ENCODE measurements at regions not wholly inside any gene's neighbourhood (a gene's known extent, or its start where the extent isn't known, plus 50 kb on each side); places are given as distances from the start of the nearest gene placed in this dataset.

DNA sequence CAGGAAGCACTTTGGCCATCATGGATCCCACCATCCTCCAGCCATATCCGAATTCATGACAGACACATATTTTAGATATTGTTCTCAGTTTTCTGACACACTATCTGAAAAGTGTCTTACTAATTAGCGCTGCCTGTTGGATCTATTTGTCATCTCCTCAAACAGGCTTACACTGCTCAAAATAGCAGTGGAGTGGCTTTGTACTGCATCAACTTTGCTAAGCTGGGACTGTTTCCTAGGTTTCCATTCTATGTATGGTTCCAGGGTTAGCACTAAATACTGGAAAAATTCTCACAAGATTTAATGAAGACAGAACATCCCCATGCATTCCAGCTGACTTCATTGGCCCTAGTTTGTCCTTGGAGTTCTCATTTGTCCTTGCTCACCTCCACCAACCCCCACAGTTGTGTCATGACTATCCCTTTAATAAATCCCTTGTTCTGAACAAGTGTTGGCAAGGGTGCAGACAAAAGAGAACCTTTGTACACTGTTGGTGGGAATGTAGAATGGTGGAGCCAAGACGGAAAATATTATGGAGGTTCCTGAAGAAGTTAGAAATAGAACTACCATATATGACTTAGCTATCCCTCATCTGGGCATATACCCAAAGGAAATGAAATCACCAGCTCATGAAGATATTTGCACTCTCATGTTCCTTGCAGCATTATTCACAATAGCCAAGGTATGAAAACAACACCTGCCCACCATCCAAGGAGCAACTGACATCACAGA lies 136.5 kb upstream of the RAI14 start:
- no peak for TF ChIP-seq EZH2 (IDR thresholded peaks at IDR 0.05; ENCODE audit: borderline replicate concordance, insufficient read depth, low read length, poor library complexity, severe bottlenecking)
- TF ChIP-seq, protein P1, sequence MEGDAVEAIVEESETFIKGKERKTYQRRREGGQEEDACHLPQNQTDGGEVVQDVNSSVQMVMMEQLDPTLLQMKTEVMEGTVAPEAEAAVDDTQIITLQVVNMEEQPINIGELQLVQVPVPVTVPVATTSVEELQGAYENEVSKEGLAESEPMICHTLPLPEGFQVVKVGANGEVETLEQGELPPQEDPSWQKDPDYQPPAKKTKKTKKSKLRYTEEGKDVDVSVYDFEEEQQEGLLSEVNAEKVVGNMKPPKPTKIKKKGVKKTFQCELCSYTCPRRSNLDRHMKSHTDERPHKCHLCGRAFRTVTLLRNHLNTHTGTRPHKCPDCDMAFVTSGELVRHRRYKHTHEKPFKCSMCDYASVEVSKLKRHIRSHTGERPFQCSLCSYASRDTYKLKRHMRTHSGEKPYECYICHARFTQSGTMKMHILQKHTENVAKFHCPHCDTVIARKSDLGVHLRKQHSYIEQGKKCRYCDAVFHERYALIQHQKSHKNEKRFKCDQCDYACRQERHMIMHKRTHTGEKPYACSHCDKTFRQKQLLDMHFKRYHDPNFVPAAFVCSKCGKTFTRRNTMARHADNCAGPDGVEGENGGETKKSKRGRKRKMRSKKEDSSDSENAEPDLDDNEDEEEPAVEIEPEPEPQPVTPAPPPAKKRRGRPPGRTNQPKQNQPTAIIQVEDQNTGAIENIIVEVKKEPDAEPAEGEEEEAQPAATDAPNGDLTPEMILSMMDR (IDR thresholded peaks at IDR 0.05; ENCODE audit: poor library complexity, severe bottlenecking) = no peak
- no peak for TF ChIP-seq EP300 (conservative IDR thresholded peaks at IDR 0.05; ENCODE audit: poor library complexity, severe bottlenecking)
- no peak for TF ChIP-seq TAF1 (IDR thresholded peaks at IDR 0.05; ENCODE audit: low read depth)
- no peak for TF ChIP-seq POLR2AphosphoS5 (IDR thresholded peaks at IDR 0.05)
- TF ChIP-seq MXI1 (conservative IDR thresholded peaks at IDR 0.05; ENCODE audit: poor library complexity, severe bottlenecking) = no peak

Data from neural cell (in vitro differentiated cells).